Prostate gland (tissue), 2 donors: ENCODE measurements at regions not wholly inside any gene's neighbourhood (a gene's known extent, or its start where the extent isn't known, plus 50 kb on each side); places are given as distances from the start of the nearest gene placed in this dataset.
A peak's percentile ranks its signal among the peaks of the same experiment; 100 is the strongest.

Experiments used
- DNase-seq: peaks from one replicate; pipeline ENCODE4 v3.0.0-alpha.2; 2019; ENCODE audit warnings: low spot score
- H3K27ac ChIP-seq, 2 donors: fragments of 200-600 bp; sonication (generic); 2 replicates each; pipeline ENCODE4 v1.5.1; 2017 to 2019
- H3K27me3 ChIP-seq: fragments of 200-600 bp; sonication (generic); replicated peaks from 2 replicates; pipeline ENCODE4 v1.5.1; 2019; ENCODE audit not compliant: insufficient read depth
- H3K36me3 ChIP-seq, 2 donors: fragments of 200-600 bp; sonication (generic); 1 replicate in 1 of 2; 2 replicates in 1 of 2; pipeline versions ENCODE4 v1.5.1 to v1.8.1; 2017 to 2019
- H3K4me1 ChIP-seq: fragments of 200-600 bp; sonication (generic); replicated peaks from 2 replicates; pipeline ENCODE4 v1.5.1; 2019
- H3K4me3 ChIP-seq, 2 donors: fragments of 200-600 bp; sonication (generic); 2 replicates each; pipeline ENCODE4 v1.5.1; 2017 to 2019
- H3K9me3 ChIP-seq: fragments of 200-600 bp; sonication (generic); 2 replicates; pipeline ENCODE4 v1.5.1; 2017
- POLR2A ChIP-seq: fragments of 450-650 bp; IDR thresholded peaks from one replicate; pipeline ENCODE4 v1.6.1; 2016; ENCODE audit warnings: antibody characterized with exemption, mild to moderate bottlenecking
- POLR2AphosphoS5 ChIP-seq: sonication (generic); formaldehyde crosslinking; IDR thresholded peaks from one replicate; pipeline ENCODE4 v1.6.1; 2017; ENCODE audit warnings: antibody characterized with exemption
- WGBS: methylation state at CpG from one replicate; pipeline ENCODE4 v1.1.5; 2018; 5-methylcytosine and 5-hydroxymethylcytosine counted together
- intact Hi-C: fragments of 100-400 bp; cut with DNase I; formaldehyde crosslinking; loops from one replicate; pipeline ENCODE4 v1.14.2; 2022
- TF ChIP-seq, protein P1 (sequence below), 4 experiments: fragments of 200-600 bp in 2 of 4; fragments of 450-650 bp in 2 of 4; sonication (generic) in 2 of 4; IDR thresholded peaks; 1 replicate in 3 of 4; 2 replicates in 1 of 4; pipeline ENCODE4 v1.5.1; 2016 to 2019; ENCODE audit warnings: antibody characterized with exemption in 4 of 4, mild to moderate bottlenecking in 2 of 4, moderate library complexity in 2 of 4

- Histone ChIP-seq H3K4me1 (no peaks in the 10 kb centered on the region), H3K27me3 (no peaks in the 10 kb centered on the region), H3K36me3 (no peaks in the 10 kb centered on the region), H3K9me3 (no peaks in the 10 kb centered on the region), H3K27ac (no peak overlapping the region), H3K4me3 (no peak overlapping the region)
- TF ChIP-seq, protein P1, sequence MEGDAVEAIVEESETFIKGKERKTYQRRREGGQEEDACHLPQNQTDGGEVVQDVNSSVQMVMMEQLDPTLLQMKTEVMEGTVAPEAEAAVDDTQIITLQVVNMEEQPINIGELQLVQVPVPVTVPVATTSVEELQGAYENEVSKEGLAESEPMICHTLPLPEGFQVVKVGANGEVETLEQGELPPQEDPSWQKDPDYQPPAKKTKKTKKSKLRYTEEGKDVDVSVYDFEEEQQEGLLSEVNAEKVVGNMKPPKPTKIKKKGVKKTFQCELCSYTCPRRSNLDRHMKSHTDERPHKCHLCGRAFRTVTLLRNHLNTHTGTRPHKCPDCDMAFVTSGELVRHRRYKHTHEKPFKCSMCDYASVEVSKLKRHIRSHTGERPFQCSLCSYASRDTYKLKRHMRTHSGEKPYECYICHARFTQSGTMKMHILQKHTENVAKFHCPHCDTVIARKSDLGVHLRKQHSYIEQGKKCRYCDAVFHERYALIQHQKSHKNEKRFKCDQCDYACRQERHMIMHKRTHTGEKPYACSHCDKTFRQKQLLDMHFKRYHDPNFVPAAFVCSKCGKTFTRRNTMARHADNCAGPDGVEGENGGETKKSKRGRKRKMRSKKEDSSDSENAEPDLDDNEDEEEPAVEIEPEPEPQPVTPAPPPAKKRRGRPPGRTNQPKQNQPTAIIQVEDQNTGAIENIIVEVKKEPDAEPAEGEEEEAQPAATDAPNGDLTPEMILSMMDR (IDR thresholded peaks at IDR 0.05), result no peak
- TF ChIP-seq POLR2A, result no peak
- no peak for TF ChIP-seq POLR2AphosphoS5
- intact Hi-C loops, result no loop called here
- DNase-seq, result no peak
- 83% methylated on average over 2 of the region's 2 CpGs for WGBS
Measured at GRCh38 chr11:129591527-129591926, 215.9 kb downstream of the BARX2 start.

DNA sequence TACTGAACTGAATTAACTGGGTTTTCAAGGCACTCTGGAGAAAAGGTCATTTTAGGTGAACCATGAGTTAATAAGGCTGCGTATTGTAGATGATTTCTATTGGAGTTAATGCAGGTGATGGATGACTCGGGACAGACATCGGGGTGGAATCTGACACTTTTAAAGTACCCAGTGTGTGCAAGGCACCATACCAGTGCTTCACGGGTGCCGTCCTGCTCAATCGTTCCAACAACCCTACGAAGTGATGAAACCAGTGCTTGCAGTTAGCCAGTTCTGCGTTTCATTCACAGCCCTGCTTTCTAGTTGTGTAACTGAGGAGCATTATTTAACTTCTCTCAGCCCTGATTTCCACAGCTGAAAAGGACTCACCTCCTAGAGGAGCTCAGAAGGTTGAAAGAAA lies 216.5 kb downstream of the BARX2 start:
- WGBS, result 90% methylated on average over 8 of the region's 8 CpGs
- H3K27ac ChIP-seq, result no peak overlapping the region
- H3K27me3 ChIP-seq, result no peaks in the 10 kb centered on the region
- H3K4me1 ChIP-seq, result no peaks in the 10 kb centered on the region
- TF ChIP-seq POLR2AphosphoS5 (no peak), POLR2A (no peak)
- TF ChIP-seq, protein P1 (IDR thresholded peaks at IDR 0.05), result no peak
- H3K36me3 ChIP-seq, result no peaks in the 10 kb centered on the region
- H3K4me3 ChIP-seq, result no peak overlapping the region
- intact Hi-C loops, result no loop called here
- DNase-seq, result no peak
- H3K9me3 ChIP-seq, result no peaks in the 10 kb centered on the region

- TF ChIP-seq POLR2A (no peak), POLR2AphosphoS5 (peak; percentile 54)
- no peaks in the 10 kb centered on the region for H3K4me1 ChIP-seq
- intact Hi-C loops, result no loop called here
- no peaks in the 10 kb centered on the region for H3K36me3 ChIP-seq
- no peaks in the 10 kb centered on the region for H3K9me3 ChIP-seq
- H3K27me3 ChIP-seq, result no peaks in the 10 kb centered on the region
- peak; percentile 70 for DNase-seq
- no peak overlapping the region for H3K27ac ChIP-seq
- WGBS, result 40% methylated on average over 2 of the region's 2 CpGs
- no peak overlapping the region for H3K4me3 ChIP-seq
Measured at GRCh38 chr11:129593098-129593497, 217.4 kb downstream of the BARX2 start.

- 59% methylated on average over 9 of the region's 9 CpGs for WGBS
- H3K27me3 ChIP-seq, result no peaks in the 10 kb centered on the region
- no peaks in the 10 kb centered on the region for H3K36me3 ChIP-seq
- no peak overlapping the region for H3K4me3 ChIP-seq
- H3K27ac ChIP-seq, result no peak overlapping the region
- intact Hi-C loops, result no loop called here
- TF ChIP-seq, protein P1 (IDR thresholded peaks at IDR 0.05), result no peak
- TF ChIP-seq POLR2AphosphoS5 (no peak), POLR2A (no peak)
- DNase-seq, result no peak
- no peaks in the 10 kb centered on the region for H3K4me1 ChIP-seq
- no peaks in the 10 kb centered on the region for H3K9me3 ChIP-seq
Measured at GRCh38 chr11:129595038-129595962, 219.7 kb downstream of the BARX2 start.

- DNase-seq, result no peak
- H3K4me1 ChIP-seq, result no peaks in the 10 kb centered on the region
- no peak overlapping the region for H3K27ac ChIP-seq
- 83% methylated on average over 4 of the region's 4 CpGs for WGBS
- no peaks in the 10 kb centered on the region for H3K9me3 ChIP-seq
- H3K36me3 ChIP-seq, result no peaks in the 10 kb centered on the region
- intact Hi-C loops, result no loop called here
- no peak overlapping the region for H3K4me3 ChIP-seq
- no peaks in the 10 kb centered on the region for H3K27me3 ChIP-seq
- TF ChIP-seq, protein P1 (IDR thresholded peaks at IDR 0.05), result no peak
- TF ChIP-seq POLR2AphosphoS5 (no peak), POLR2A (no peak)
Measured at GRCh38 chr11:129596351-129596750, 219.3 kb upstream of the TMEM45B start.
